Fibroblast of the aortic adventitia (primary cell): ENCODE measurements at regions not wholly inside any gene's neighbourhood (a gene's known extent, or its start where the extent isn't known, plus 50 kb on each side); places are given as distances from the start of the nearest gene placed in this dataset.

ENCODE experiments used
- DNase-seq: peaks from one replicate; pipeline ENCODE4 v3.0.0-alpha.2; 2010; ENCODE audit warnings: low read depth
- H3K4me3 ChIP-seq: 2 replicates; pipeline ENCODE4 v1.5.1; 2011; ENCODE audit warnings: low read depth, mild to moderate bottlenecking, control low read depth, low read length, moderate library complexity
- TF ChIP-seq, protein P1 (sequence below): IDR thresholded peaks from 2 replicates; pipeline ENCODE4 v1.5.1; 2011; ENCODE audit warnings: mild to moderate bottlenecking, low read length, control low read depth, inconsistent platforms; ENCODE audit not compliant: insufficient read depth

DNA sequence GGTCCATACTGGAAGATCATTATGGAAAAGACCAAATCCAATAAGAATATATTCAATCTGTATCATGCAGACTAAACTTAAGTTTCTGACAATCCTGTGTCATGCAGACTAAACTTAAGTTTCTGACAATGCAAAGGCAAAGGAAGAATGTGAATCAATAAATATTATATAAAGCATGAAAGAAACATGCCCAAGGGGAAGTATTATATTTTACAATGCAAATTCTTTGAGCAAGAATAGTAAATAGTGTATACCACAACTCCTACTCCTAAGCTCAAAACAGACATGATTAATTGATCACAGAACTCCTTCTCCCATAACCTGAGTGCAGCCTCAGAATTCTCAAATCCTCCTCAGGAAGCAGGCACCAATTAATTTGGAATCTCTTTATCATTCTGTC is 71.3 kb upstream of the BDNF start:
- no peak for DNase-seq
- H3K4me3 ChIP-seq, result no peak overlapping the region
- TF ChIP-seq, protein P1, sequence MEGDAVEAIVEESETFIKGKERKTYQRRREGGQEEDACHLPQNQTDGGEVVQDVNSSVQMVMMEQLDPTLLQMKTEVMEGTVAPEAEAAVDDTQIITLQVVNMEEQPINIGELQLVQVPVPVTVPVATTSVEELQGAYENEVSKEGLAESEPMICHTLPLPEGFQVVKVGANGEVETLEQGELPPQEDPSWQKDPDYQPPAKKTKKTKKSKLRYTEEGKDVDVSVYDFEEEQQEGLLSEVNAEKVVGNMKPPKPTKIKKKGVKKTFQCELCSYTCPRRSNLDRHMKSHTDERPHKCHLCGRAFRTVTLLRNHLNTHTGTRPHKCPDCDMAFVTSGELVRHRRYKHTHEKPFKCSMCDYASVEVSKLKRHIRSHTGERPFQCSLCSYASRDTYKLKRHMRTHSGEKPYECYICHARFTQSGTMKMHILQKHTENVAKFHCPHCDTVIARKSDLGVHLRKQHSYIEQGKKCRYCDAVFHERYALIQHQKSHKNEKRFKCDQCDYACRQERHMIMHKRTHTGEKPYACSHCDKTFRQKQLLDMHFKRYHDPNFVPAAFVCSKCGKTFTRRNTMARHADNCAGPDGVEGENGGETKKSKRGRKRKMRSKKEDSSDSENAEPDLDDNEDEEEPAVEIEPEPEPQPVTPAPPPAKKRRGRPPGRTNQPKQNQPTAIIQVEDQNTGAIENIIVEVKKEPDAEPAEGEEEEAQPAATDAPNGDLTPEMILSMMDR, result no peak

DNA sequence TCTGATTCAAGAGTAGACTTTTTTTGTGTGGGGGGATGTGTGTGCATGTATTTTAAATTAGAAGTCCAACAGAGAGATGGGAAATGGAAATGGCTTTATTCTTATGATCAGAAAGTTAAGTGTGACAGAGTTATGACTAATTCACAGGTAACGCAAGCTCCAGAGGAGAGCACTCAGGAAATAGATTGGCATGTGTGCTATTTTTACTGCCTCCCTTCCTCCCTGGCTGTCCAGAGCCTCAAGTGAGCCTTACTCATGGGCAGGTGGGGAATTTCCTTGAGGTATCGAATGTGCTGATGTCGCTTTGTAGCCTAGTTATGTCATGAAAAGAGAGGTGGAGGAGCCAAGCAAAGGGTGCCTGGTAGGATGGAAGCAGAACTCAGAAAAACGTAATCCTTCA is 70.3 kb upstream of the BDNF start:
- no peak overlapping the region for H3K4me3 ChIP-seq
- DNase-seq, result no peak
- TF ChIP-seq, protein P1, result no peak

DNA sequence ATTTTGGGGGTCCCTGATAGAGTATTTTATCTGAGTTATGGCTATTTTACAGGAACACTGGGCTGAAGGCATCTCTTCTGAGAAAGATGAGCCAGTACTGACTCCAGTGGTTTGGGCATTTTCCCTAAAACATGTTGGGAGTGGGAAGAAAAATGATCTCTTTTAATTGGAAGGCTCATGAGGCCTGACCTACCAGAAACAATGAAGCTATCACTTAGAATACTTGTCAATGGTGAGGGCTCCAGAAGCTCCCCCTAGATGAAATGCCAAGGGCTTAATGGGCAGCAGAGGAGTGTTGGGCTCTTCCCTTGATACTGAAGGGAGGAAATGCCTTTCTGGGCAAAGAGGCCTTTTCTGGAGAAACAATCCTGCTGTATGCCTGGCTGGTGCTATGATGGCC is 63.5 kb upstream of the BDNF start:
- TF ChIP-seq, protein P1, result no peak
- no peak for DNase-seq
- H3K4me3 ChIP-seq, result no peak overlapping the region

GRCh38 chr11:27761356-27761755 is 61.1 kb upstream of the BDNF start:
- no peak overlapping the region for H3K4me3 ChIP-seq
- TF ChIP-seq, protein P1, result no peak
- DNase-seq, result no peak

DNA sequence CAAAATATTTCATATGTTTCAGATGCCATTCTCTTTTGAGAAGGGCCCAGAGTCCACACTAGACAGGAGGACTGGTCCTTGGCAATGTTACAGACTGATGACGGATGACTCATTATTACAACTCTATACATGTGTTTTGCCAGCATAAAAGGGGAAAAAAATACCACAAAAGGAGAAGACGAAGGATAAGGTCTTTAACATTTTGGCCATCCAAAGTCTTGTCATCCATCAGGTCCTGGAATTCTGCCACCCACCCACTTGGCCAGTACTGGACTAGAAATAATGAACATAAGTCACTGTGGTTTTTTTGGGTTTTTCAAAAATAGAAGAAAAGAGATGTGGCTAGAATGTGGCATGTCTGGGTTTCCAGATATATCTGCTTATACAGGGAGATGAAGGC is 57.7 kb upstream of the BDNF start:
- TF ChIP-seq, protein P1, result no peak
- peak; percentile 90 for DNase-seq
- no peak overlapping the region for H3K4me3 ChIP-seq

- TF ChIP-seq, protein P1, result no peak
- no peak overlapping the region for H3K4me3 ChIP-seq
- no peak for DNase-seq
Measured at GRCh38 chr11:27754035-27755017, 54.1 kb upstream of the BDNF start.
